ENCODE measurements at regions not wholly inside any gene's neighbourhood (a gene's known extent, or its start where the extent isn't known, plus 50 kb on each side); places are given as distances from the start of the nearest gene placed in this dataset.
"Not testable (repeated sequence)": the region's sequence is repeated elsewhere in the genome, so short reads cannot be mapped to it uniquely, and the experiment has no call there.

DNA sequence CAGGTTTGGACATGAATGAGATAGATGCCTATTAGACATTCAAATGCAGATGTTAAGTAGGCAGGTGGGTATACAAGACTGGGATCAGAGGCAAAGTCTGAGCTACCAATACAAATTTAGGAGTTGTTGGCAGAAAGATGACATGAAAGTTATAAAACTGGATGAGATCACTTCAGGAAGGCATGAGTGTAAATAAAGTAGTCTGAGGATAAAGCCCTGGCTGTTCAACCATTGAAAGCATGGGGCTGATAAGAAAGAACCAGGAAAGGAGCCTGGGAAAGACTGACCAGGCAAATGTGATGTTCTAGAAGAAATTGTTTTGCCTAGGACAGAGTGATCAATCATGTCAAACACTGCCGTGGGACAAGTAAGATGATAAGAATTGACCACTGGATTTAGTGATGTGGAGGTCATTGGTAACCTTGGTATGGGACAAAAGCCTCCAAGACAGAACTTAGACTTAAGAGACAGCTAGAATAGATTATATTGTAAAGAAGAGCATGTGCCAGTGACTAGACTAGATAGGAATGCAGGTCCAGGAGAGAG, 98.5 kb downstream of the EHF start:
- H3K27ac ChIP-seq: no peak overlapping the region
- H3K4me3 ChIP-seq: no peak overlapping the region

- not testable (repeated sequence) for H3K27ac ChIP-seq, H3K4me3 ChIP-seq
Observed at GRCh38 chr11:34713631-34714030, 92.7 kb downstream of the EHF start.

All from skin epidermis (tissue), 12 donors.